ENCODE measurements at regions not wholly inside any gene's neighbourhood (a gene's known extent, or its start where the extent isn't known, plus 50 kb on each side); places are given as distances from the start of the nearest gene placed in this dataset.

DNA sequence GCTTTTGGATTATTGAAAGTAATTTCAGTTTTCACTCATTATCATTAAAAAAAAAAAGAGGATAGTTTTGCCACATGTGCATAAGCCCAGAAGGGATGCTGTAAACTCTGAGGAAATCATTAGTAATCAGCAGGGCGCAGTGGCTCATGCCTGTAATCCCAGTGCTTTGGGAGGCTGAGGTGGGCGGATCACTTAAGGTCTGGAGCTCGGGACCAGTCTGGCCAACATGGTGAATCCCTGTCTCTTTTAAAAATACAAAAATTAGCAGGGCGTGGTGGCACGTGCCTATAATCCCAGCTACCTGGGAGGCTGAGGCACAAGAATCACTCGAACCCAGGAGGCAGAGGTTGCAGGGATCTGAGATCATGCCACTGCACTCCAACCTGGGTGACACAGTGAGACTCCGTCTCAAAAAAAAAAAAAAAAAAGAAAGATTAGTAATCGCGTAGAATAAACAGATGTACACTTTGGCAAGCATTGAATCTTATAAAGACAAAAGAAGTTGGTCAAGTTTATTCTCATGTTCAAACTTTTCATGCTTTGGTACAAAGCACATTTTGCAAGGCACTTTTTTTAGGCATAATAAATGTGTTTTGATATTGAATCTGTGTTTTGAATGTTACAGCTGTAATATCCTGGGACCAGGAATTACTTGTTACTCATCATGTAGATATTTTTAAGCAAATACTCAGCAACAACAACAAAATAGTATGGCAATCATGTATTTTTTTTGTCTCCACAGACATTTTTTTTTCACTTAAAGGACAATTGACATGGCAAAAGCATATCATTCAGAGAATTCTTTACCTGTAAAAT, 93.2 kb upstream of the AGTR1 start:
- DNase-seq = no peak

GRCh38 chr3:148605521-148605920, 92.2 kb upstream of the AGTR1 start:
- no peak for DNase-seq

DNA sequence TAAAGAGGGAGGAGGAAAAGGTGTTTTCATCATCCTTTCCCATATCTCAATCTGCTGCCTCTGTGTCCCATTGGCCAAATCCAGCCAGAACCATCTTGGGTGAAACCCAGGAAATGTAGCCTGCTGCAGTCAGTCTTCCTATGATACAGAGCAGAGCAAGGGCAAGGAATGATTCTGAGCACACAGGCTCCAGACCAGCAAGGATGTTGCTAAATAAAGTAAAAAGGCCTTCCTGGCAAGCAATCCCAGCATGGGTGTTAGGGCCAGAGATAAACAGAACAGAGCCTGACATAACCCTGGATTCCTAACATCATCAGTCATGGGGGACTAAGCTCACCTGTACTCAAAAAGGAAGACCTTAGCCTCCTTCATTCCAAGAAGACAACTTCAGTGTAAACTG, 90.7 kb upstream of the AGTR1 start:
- DNase-seq = peak; percentile 17

DNA sequence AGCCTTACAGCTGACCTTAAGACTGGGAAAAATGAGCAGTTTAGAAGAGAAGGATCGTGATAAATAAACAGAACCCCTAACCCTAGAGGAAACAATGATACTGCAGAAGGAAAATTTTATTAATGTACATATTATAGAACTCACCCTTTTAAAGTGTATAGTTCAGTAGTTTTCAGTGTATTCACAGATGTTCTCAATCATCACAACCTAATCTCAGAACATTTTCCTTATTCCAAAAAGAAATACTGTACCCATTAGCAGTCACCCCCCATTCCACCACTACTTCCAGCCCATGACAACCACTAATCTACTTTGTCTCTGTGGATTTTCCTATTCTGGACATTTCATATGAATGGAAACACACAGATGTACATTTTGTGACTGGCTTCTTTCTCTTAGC, 90.2 kb upstream of the AGTR1 start:
- DNase-seq = no peak

- no peak for DNase-seq
Observed at GRCh38 chr3:148612278-148612677, 85.4 kb upstream of the AGTR1 start.

DNA sequence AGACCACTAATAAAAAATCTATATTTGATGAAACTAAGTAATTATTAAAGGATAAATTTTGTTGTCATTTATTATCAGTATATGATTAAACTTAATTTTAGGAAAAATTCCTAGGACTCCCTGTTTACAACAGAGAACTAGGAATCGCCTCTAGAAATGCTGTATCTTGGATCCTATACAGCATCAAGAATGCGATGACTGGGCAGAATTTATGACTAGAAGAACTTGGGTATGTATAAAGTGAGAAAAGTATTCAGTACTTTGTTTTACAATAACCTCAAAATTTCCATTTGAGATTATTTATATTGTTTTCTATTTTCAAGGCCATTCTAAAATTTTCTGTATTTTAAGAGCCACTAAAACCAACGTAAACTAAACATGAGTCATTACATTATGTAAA, 82.3 kb upstream of the AGTR1 start:
- DNase-seq = no peak

- no peak for DNase-seq
Observed at GRCh38 chr3:148625095-148625736, 72.5 kb upstream of the AGTR1 start.

GRCh38 chr3:148625991-148626390, 71.7 kb upstream of the AGTR1 start:
- no peak for DNase-seq

GRCh38 chr3:148629006-148629405, 68.7 kb upstream of the AGTR1 start:
- DNase-seq = no peak

- no peak for DNase-seq
Observed at GRCh38 chr3:148631124-148631903, 66.4 kb upstream of the AGTR1 start.

DNA sequence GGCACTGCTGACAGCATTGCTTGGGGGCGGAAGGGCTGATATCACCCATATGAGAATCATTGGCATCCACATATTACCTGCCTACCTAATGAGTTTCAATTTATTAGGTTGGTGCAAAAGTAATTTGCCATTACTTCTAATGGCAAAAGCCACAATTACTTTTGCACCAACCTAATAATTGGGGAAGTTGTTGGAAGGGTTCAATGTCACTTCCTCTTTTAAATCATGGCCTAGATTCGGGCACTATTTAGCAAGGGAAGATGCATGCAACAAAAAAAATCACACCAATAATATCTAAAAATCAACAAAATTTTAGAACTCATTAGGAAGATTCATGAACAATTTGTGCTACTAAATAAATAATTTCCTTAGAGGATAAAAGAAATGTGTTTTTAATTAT, 56.0 kb upstream of the AGTR1 start:
- no peak for DNase-seq

- DNase-seq = no peak
Observed at GRCh38 chr3:148642214-148642613, 55.5 kb upstream of the AGTR1 start.

DNA sequence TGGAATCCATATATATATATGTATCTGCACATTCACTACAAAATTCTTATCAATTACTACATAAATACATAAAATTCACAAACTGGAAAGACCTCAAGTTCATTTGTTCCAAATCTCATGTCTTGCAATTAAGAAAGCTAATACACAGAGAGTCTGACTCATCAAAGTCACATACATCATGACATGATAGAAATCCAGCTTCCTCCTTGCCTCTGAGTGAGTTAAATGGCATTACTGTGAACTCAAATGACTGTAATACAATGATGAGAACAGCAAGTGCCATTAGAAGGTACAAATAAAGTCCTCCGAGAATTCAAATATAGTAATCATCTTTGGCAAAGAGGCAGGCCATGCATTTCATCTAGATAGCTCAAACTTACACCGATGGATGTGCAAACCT, 55.1 kb upstream of the AGTR1 start:
- DNase-seq = no peak

GRCh38 chr3:148643389-148643840, 54.3 kb upstream of the AGTR1 start:
- DNase-seq = peak; percentile 5

- DNase-seq = no peak
Observed at GRCh38 chr3:148646126-148646665, 51.5 kb upstream of the AGTR1 start.
